ENCODE measurements at regions not wholly inside any gene's neighbourhood (a gene's known extent, or its start where the extent isn't known, plus 50 kb on each side); places are given as distances from the start of the nearest gene placed in this dataset.

DNA sequence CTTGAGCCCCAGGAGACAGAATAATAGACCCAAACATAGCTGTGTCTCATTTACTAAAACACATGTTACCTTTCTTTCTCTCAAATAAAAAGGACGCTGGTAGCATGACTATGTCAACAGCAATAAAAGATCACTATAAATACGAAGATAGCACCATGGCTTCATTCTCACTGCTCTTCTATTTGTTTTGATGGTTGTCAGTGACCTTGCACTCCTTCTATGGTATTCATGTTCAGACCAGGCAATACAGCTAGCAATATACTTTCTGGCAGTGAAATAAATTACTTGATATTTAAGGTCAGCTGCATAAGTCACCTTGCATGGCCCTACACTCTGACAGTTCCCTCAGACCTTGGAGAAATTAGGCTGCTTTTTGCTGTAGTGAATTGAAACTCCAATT, 263.2 kb upstream of the CDH7 start:
- H3K27ac ChIP-seq (replicated peaks in 1 of 4), result no peak overlapping the region
- TF ChIP-seq, protein P1, sequence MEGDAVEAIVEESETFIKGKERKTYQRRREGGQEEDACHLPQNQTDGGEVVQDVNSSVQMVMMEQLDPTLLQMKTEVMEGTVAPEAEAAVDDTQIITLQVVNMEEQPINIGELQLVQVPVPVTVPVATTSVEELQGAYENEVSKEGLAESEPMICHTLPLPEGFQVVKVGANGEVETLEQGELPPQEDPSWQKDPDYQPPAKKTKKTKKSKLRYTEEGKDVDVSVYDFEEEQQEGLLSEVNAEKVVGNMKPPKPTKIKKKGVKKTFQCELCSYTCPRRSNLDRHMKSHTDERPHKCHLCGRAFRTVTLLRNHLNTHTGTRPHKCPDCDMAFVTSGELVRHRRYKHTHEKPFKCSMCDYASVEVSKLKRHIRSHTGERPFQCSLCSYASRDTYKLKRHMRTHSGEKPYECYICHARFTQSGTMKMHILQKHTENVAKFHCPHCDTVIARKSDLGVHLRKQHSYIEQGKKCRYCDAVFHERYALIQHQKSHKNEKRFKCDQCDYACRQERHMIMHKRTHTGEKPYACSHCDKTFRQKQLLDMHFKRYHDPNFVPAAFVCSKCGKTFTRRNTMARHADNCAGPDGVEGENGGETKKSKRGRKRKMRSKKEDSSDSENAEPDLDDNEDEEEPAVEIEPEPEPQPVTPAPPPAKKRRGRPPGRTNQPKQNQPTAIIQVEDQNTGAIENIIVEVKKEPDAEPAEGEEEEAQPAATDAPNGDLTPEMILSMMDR (IDR thresholded peaks at IDR 0.05), result no peak
- TF ChIP-seq POLR2A (IDR thresholded peaks at IDR 0.05; ENCODE audit: low read depth), result no peak
- no peak for TF ChIP-seq EP300 (IDR thresholded peaks at IDR 0.05)
- TF ChIP-seq POLR2AphosphoS5 (IDR thresholded peaks at IDR 0.05), result no peak
- WGBS, result 68% methylated on average over 2 of the region's 2 CpGs
- no peaks in the 10 kb centered on the region for H3K27me3 ChIP-seq
- DNase-seq (ENCODE audit: extremely low spot score), result no peak
- no peaks in the 10 kb centered on the region for H3K4me1 ChIP-seq
- H3K4me3 ChIP-seq, result no peak overlapping the region
- intact Hi-C loops (cut with DNase I), result no loop called here
- H3K36me3 ChIP-seq, result no peaks in the 10 kb centered on the region
- no peaks in the 10 kb centered on the region for H3K9me3 ChIP-seq

DNA sequence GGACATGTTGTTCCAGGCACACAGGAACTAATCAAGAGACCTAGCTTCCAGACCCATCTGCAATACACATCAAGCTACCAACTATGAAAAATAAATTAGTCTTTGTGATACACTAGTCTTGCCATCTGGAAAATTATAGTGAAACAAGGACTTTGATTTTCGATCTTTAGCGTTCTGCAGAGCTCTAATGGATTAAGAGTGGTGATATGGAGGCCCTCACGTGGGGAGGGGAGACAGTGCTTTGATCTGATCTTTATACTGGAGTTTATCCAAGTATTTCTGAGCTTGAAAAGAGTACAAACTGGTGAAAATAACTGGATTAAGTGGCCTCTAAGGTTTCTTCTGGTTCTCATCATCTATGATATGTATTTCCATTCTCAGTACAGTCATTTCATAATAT, 273.4 kb upstream of the CDH7 start:
- H3K4me3 ChIP-seq, result no peak overlapping the region
- no peaks in the 10 kb centered on the region for H3K9me3 ChIP-seq
- intact Hi-C loops (cut with DNase I), result no loop called here
- TF ChIP-seq POLR2A (IDR thresholded peaks at IDR 0.05; ENCODE audit: low read depth) (no peak), EP300 (IDR thresholded peaks at IDR 0.05) (no peak), POLR2AphosphoS5 (IDR thresholded peaks at IDR 0.05) (no peak)
- TF ChIP-seq, protein P1 (IDR thresholded peaks at IDR 0.05), result no peak
- no peaks in the 10 kb centered on the region for H3K4me1 ChIP-seq
- no peaks in the 10 kb centered on the region for H3K36me3 ChIP-seq
- no peaks in the 10 kb centered on the region for H3K27me3 ChIP-seq
- WGBS, result 47% methylated on average over 3 of the region's 3 CpGs
- H3K27ac ChIP-seq (replicated peaks in 1 of 4), result no peak overlapping the region
- no peak for DNase-seq (ENCODE audit: extremely low spot score)

DNA sequence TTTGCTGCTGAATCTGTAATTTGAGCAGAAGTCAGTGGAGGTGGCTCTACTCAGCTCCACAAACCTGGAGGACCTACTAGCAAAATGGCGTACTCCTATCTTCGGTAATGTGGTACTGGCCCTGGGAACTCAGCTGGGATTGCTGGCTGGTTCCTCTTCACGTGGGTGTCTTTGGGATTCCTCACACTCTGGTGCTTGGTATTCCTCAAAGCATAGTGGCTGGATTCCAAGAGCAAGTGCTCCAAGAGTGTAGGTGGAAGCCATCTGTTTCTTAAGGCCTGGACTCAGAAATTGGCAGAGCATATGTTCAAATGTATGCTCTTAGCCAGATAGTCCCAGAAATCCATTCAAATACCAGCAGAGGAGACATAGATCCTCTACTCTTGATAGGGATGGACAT, 281.9 kb upstream of the CDH7 start:
- TF ChIP-seq, protein P1 (IDR thresholded peaks at IDR 0.05), result no peak
- TF ChIP-seq EP300 (IDR thresholded peaks at IDR 0.05), result no peak
- TF ChIP-seq POLR2A (IDR thresholded peaks at IDR 0.05; ENCODE audit: low read depth), result no peak
- no peak for TF ChIP-seq POLR2AphosphoS5 (IDR thresholded peaks at IDR 0.05)
- no peak for DNase-seq (ENCODE audit: extremely low spot score)
- H3K4me1 ChIP-seq, result no peaks in the 10 kb centered on the region
- intact Hi-C loops (cut with DNase I), result no loop called here
- H3K9me3 ChIP-seq, result no peaks in the 10 kb centered on the region
- WGBS, result 84% methylated on average over 3 of the region's 3 CpGs
- no peak overlapping the region for H3K4me3 ChIP-seq
- H3K36me3 ChIP-seq, result no peaks in the 10 kb centered on the region
- no peak overlapping the region for H3K27ac ChIP-seq (replicated peaks in 1 of 4)
- peaks cover 0 to 5% (median 0%) of the 10 kb centered on the region in 4 donors for H3K27me3 ChIP-seq

DNA sequence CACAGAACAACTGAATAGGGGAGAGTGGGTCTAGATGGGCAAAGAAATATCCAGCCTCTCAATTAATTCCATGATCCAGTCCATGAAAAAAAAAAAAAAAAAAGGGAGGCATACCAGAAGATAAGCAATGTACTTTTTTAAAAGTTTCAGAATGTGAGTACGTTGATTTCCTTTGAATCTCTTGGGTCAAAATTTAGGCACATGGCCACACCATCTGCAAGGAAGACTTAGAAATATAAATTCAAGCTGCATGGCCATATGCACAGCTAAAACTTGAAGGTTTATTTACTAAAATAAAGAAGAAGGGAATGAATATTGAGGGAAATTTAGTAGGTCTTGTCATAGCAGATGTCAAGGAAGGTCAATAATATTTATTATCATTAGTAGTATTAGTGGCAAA, 286.5 kb upstream of the CDH7 start:
- TF ChIP-seq EP300 (IDR thresholded peaks at IDR 0.05) (no peak), POLR2A (IDR thresholded peaks at IDR 0.05; ENCODE audit: low read depth) (no peak), POLR2AphosphoS5 (IDR thresholded peaks at IDR 0.05) (no peak)
- TF ChIP-seq, protein P1 (IDR thresholded peaks at IDR 0.05), result no peak
- Histone ChIP-seq H3K4me3 (no peak overlapping the region), H3K36me3 (no peaks in the 10 kb centered on the region), H3K4me1 (no peaks in the 10 kb centered on the region), H3K9me3 (no peaks in the 10 kb centered on the region), H3K27me3 (peaks cover 0 to 5% (median 0%) of the 10 kb centered on the region in 4 donors), H3K27ac (replicated peaks in 1 of 4) (no peak overlapping the region)
- WGBS, result 75% methylated on average over 1 of the region's 1 CpG
- intact Hi-C loops (cut with DNase I), result no loop called here
- no peak for DNase-seq (ENCODE audit: extremely low spot score)

DNA sequence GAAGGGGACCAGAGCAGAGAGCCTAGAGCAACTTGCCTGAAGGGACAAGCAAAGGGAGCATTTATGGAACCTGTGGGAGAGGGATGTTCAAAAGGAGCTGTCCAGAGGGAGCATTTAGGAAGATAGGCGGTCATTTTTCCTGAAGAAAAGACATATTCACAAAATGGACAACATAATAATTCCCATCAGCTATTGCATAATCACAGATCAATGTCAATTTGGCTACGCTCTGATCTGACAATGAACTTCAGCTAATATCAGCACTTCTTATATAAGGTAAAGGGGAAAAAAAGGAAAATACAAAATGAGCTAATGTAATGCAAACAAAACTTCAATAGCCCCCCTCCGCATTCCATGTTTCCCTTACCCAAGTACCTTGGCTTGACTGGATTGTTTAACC, 291.1 kb upstream of the CDH7 start:
- TF ChIP-seq POLR2AphosphoS5 (IDR thresholded peaks at IDR 0.05) (no peak), POLR2A (IDR thresholded peaks at IDR 0.05; ENCODE audit: low read depth) (no peak), EP300 (IDR thresholded peaks at IDR 0.05) (no peak)
- TF ChIP-seq, protein P1 (IDR thresholded peaks at IDR 0.05), result no peak
- 86% methylated on average over 3 of the region's 3 CpGs for WGBS
- Histone ChIP-seq H3K27ac (replicated peaks in 1 of 4) (no peak overlapping the region), H3K36me3 (no peaks in the 10 kb centered on the region), H3K4me1 (no peaks in the 10 kb centered on the region), H3K9me3 (no peaks in the 10 kb centered on the region), H3K4me3 (no peak overlapping the region), H3K27me3 (no peaks in the 10 kb centered on the region)
- intact Hi-C loops (cut with DNase I), result no loop called here
- DNase-seq (ENCODE audit: extremely low spot score), result no peak

Data from esophagus muscularis mucosa (tissue), 4 donors.